GM19395 (cell line): ENCODE measurements at regions not wholly inside any gene's neighbourhood (a gene's known extent, or its start where the extent isn't known, plus 50 kb on each side); places are given as distances from the start of the nearest gene placed in this dataset.
"Not testable (repeated sequence)": the region's sequence is repeated elsewhere in the genome, so short reads cannot be mapped to it uniquely, and the experiment has no call there.

Source experiments
- ATAC-seq: cut with Tn5 transposase; IDR thresholded peaks from one replicate; pipeline ENCODE4 v1.9.1; 2021; ENCODE audit warnings: mild to moderate bottlenecking, moderate library complexity; ENCODE audit not compliant: unreplicated experiment

- ATAC-seq = no peak
Observed at GRCh38 chr9:30773427-30773826, 1611.0 kb upstream of the ACO1 start.

GRCh38 chr9:30774326-30774725, 1610.1 kb upstream of the ACO1 start:
- no peak for ATAC-seq

GRCh38 chr9:30775236-30775635, 1609.2 kb upstream of the ACO1 start:
- no peak for ATAC-seq

GRCh38 chr9:30796764-30797163, 1587.7 kb upstream of the ACO1 start:
- no peak for ATAC-seq

GRCh38 chr9:30799527-30800101, 1584.8 kb upstream of the ACO1 start:
- no peak for ATAC-seq

GRCh38 chr9:30800421-30800820, 1584.0 kb upstream of the ACO1 start:
- no peak for ATAC-seq

GRCh38 chr9:30812821-30813220, 1571.6 kb upstream of the ACO1 start:
- ATAC-seq = no peak

- ATAC-seq = no peak
Observed at GRCh38 chr9:30815585-30815984, 1568.9 kb upstream of the ACO1 start.

- ATAC-seq = no peak
Observed at GRCh38 chr9:30845136-30845535, 1539.3 kb upstream of the ACO1 start.

- ATAC-seq = no peak
Observed at GRCh38 chr9:30846651-30847050, 1537.8 kb upstream of the ACO1 start.

GRCh38 chr9:30851600-30851999, 1532.8 kb upstream of the ACO1 start:
- no peak for ATAC-seq

GRCh38 chr9:30900706-30901105, 1483.7 kb upstream of the ACO1 start:
- ATAC-seq = no peak

- ATAC-seq = no peak
Observed at GRCh38 chr9:30913331-30913730, 1471.1 kb upstream of the ACO1 start.

- no peak for ATAC-seq
Observed at GRCh38 chr9:30915451-30915850, 1469.0 kb upstream of the ACO1 start.

GRCh38 chr9:30925126-30925525, 1459.3 kb upstream of the ACO1 start:
- ATAC-seq = no peak

GRCh38 chr9:30925635-30926034, 1458.8 kb upstream of the ACO1 start:
- ATAC-seq = no peak

GRCh38 chr9:30928045-30928444, 1456.4 kb upstream of the ACO1 start:
- ATAC-seq = no peak

GRCh38 chr9:30932226-30932625, 1452.2 kb upstream of the ACO1 start:
- no peak for ATAC-seq

GRCh38 chr9:30935730-30936129, 1448.7 kb upstream of the ACO1 start:
- no peak for ATAC-seq

- ATAC-seq = no peak
Observed at GRCh38 chr9:30937106-30937505, 1447.3 kb upstream of the ACO1 start.

GRCh38 chr9:30942852-30943251, 1441.6 kb upstream of the ACO1 start:
- ATAC-seq = not testable (repeated sequence)

- ATAC-seq = no peak
Observed at GRCh38 chr9:30943446-30944224, 1440.8 kb upstream of the ACO1 start.

- no peak for ATAC-seq
Observed at GRCh38 chr9:30944225-30944569, 1440.2 kb upstream of the ACO1 start.
